ENCODE measurements at regions not wholly inside any gene's neighbourhood (a gene's known extent, or its start where the extent isn't known, plus 50 kb on each side); places are given as distances from the start of the nearest gene placed in this dataset.

GRCh38 chr18:7383002-7383980 is 152.4 kb downstream of the LRRC30 start:
- DNase-seq (ENCODE audit: low read depth), result no peak
- no peaks in the 10 kb centered on the region for H3K36me3 ChIP-seq (ENCODE audit: control insufficient read depth, insufficient read depth, low read length)
- no peaks in the 10 kb centered on the region for H3K27me3 ChIP-seq (ENCODE audit: control insufficient read depth, insufficient read depth, low read length)
- no peak for TF ChIP-seq CTCF (IDR thresholded peaks at IDR 0.05; ENCODE audit: insufficient read depth, low read length, poor library complexity, severe bottlenecking)
- no peak overlapping the region for H3K4me3 ChIP-seq (ENCODE audit: low read depth, low read length)

GRCh38 chr18:7388741-7389140 is 157.9 kb downstream of the LRRC30 start:
- Histone ChIP-seq H3K4me3 (ENCODE audit: low read depth, low read length) (no peak overlapping the region), H3K36me3 (ENCODE audit: control insufficient read depth, insufficient read depth, low read length) (no peaks in the 10 kb centered on the region), H3K27me3 (ENCODE audit: control insufficient read depth, insufficient read depth, low read length) (no peaks in the 10 kb centered on the region)
- TF ChIP-seq CTCF (IDR thresholded peaks at IDR 0.05; ENCODE audit: insufficient read depth, low read length, poor library complexity, severe bottlenecking), result no peak
- DNase-seq (ENCODE audit: low read depth), result no peak

GRCh38 chr18:7390731-7391492 is 160.0 kb downstream of the LRRC30 start:
- no peaks in the 10 kb centered on the region for H3K36me3 ChIP-seq (ENCODE audit: control insufficient read depth, insufficient read depth, low read length)
- no peak overlapping the region for H3K4me3 ChIP-seq (ENCODE audit: low read depth, low read length)
- no peak for TF ChIP-seq CTCF (IDR thresholded peaks at IDR 0.05; ENCODE audit: insufficient read depth, low read length, poor library complexity, severe bottlenecking)
- no peaks in the 10 kb centered on the region for H3K27me3 ChIP-seq (ENCODE audit: control insufficient read depth, insufficient read depth, low read length)
- DNase-seq (ENCODE audit: low read depth), result no peak

- no peaks in the 10 kb centered on the region for H3K36me3 ChIP-seq (ENCODE audit: control insufficient read depth, insufficient read depth, low read length)
- no peak for DNase-seq (ENCODE audit: low read depth)
- H3K4me3 ChIP-seq (ENCODE audit: low read depth, low read length), result no peak overlapping the region
- no peak for TF ChIP-seq CTCF (IDR thresholded peaks at IDR 0.05; ENCODE audit: insufficient read depth, low read length, poor library complexity, severe bottlenecking)
- H3K27me3 ChIP-seq (ENCODE audit: control insufficient read depth, insufficient read depth, low read length), result no peaks in the 10 kb centered on the region
Observed at GRCh38 chr18:7393080-7393479, 162.2 kb downstream of the LRRC30 start.

GRCh38 chr18:7394050-7394659 is 163.3 kb downstream of the LRRC30 start:
- no peak for DNase-seq (ENCODE audit: low read depth)
- Histone ChIP-seq H3K36me3 (ENCODE audit: control insufficient read depth, insufficient read depth, low read length) (no peaks in the 10 kb centered on the region), H3K4me3 (ENCODE audit: low read depth, low read length) (no peak overlapping the region), H3K27me3 (ENCODE audit: control insufficient read depth, insufficient read depth, low read length) (no peaks in the 10 kb centered on the region)
- no peak for TF ChIP-seq CTCF (IDR thresholded peaks at IDR 0.05; ENCODE audit: insufficient read depth, low read length, poor library complexity, severe bottlenecking)
